ENCODE measurements at regions not wholly inside any gene's neighbourhood (a gene's known extent, or its start where the extent isn't known, plus 50 kb on each side); places are given as distances from the start of the nearest gene placed in this dataset.
"Not testable (repeated sequence)": the region's sequence is repeated elsewhere in the genome, so short reads cannot be mapped to it uniquely, and the experiment has no call there.

DNA sequence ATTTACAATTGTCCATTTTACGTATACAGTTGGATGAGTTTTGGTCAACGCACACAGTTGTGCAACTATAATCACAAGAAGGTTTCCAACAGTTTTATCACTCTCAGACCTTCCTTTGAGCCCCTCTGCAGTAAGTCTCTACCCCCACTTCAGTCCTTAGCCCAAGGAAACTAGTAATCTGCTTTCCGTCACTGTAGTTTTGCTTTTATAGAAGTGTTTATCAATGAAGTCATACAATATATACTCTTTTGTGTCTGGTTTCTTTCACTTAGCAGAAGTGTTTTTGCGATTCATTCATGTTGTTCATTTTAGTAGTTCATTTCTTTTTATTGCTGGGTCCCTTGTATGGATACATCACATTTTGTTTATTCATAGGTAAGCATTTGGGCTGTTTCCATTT, 92.9 kb upstream of the PIP4K2A start:
- DNase-seq (ENCODE audit: insufficient read length, low spot score) (no peak), FAIRE-seq (no peak)
- no peak for TF ChIP-seq POLR2A (IDR thresholded peaks at IDR 0.05; ENCODE audit: low read depth, low read length)

DNA sequence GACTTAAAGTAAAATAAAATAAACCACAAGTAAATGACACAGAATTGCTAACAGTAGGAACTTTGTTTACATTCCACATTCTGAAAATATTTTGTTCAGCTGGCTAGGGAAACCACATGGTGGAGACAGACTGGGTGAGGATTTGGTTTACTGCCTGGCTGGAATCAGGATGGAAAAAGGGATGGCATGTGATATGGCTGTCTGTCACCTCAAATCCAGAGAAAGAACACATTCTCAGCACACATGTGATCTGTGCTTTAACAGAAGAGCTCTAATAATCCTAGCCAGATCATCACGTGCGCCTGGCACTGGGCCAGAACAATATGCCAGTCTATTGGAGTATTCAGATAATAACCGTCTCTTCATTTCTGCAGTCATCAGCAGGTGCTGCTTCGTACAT, 90.9 kb upstream of the PIP4K2A start:
- DNase-seq (ENCODE audit: insufficient read length, low spot score) (no peak), FAIRE-seq (peak; percentile 84)
- TF ChIP-seq POLR2A (IDR thresholded peaks at IDR 0.05; ENCODE audit: low read depth, low read length) = no peak

DNA sequence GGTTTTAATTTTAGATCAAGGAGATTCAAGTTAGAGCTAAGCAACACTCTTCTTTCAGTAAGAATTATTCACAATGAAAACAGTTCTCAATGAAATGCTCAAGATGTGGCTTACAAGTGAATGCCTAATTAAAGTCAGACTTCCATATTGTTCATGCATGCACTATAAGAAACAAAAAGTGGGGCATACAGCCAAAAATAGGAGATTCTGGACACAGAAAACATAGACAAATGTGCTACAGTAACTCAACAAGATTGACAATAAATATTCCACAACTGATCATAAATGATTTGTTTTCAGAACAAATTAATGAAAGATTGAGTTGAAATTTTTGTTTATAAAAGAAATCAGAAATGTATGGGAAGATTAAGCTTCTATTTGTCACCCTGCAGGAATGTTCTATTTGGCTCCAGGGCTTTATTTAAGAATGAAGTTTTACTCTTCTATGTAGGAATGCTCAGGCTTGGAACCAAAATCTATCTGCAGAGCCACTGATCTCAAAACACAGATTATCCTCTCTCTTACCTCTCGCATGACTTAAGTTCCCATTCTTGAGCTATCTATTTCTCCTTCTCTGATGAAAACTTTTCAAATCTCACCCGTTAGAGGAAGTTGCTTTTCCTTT, 89.0 kb upstream of the PIP4K2A start:
- DNase-seq (ENCODE audit: insufficient read length, low spot score) = no peak
- TF ChIP-seq POLR2A (IDR thresholded peaks at IDR 0.05; ENCODE audit: low read depth, low read length) = no peak

DNA sequence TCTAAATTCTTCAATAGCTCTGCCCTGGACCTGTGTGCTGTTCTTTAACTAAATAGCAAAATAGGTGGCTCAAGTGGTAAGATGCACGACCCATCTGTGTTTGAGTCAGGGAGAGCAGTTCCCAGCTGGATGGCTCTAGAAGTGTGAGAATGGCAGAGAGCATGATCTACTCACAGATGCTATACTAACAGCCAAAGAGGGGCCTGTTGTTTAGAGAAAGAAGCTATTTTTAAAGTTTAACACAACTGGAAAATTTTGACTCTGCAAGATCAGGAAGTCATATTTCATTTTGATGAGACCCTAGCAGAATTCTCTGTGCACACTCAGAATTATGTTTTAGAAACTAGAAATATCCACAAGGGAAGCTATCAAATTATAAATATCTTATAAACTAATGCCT, 87.4 kb upstream of the PIP4K2A start:
- TF ChIP-seq POLR2A (IDR thresholded peaks at IDR 0.05; ENCODE audit: low read depth, low read length) = no peak
- DNase-seq (ENCODE audit: insufficient read length, low spot score) (no peak), FAIRE-seq (no peak)

More for the DNA sequence above, 89.0 kb upstream of the PIP4K2A start:
- FAIRE-seq = no peak

DNA sequence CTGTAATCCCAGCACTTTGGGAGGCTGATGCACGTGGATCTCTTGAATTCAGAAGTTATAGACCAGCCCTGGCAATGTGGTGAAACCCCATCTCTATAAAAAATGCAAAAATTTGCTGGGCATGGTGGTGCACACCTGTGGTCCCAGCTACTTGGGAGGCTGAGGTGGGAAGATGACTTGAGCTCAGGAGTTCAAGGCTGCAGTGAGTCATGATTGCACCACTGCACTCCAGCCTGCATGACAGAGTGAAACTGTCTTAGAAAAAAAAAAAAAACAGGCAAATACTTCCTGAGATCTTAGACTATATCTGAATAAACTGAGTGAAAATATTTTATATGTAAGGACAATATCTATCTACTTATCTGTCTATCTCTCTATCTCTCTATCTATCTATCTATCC, 83.4 kb upstream of the PIP4K2A start:
- not testable (repeated sequence) for FAIRE-seq

GRCh38 chr10:22795546-22795945, 81.2 kb upstream of the PIP4K2A start:
- TF ChIP-seq POLR2A (IDR thresholded peaks at IDR 0.05; ENCODE audit: low read depth, low read length) = no peak
- no peak for FAIRE-seq

More for the DNA sequence above, 83.4 kb upstream of the PIP4K2A start:
- not testable (repeated sequence) for DNase-seq (ENCODE audit: insufficient read length, low spot score)

GRCh38 chr10:22792161-22792560, 77.8 kb upstream of the PIP4K2A start:
- TF ChIP-seq POLR2A (IDR thresholded peaks at IDR 0.05; ENCODE audit: low read depth, low read length) = no peak
- DNase-seq (ENCODE audit: insufficient read length, low spot score) (no peak), FAIRE-seq (no peak)

More at GRCh38 chr10:22795546-22795945, 81.2 kb upstream of the PIP4K2A start:
- no peak for DNase-seq (ENCODE audit: insufficient read length, low spot score)

DNA sequence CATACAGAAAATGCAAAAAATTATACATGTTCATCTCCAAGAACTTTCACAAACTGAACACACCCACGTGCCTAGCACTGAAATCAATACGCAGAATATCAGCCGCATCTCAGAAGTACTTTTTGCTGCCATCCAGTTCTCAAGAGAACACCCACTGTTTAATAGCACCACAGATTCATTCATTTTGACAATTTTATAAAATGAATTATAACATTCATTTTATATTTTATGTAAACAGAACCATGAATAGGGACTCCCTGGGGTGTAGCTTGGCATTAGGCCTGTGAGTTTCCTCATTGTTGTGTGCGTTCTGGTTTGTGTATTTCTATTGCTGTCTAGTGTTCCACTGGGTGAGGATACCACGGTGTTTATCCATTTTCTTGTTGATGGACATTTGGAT, 77.3 kb upstream of the PIP4K2A start:
- no peak for TF ChIP-seq POLR2A (IDR thresholded peaks at IDR 0.05; ENCODE audit: low read depth, low read length)
- FAIRE-seq = no peak
- DNase-seq (ENCODE audit: insufficient read length, low spot score) = no peak

- no peak for TF ChIP-seq POLR2A (IDR thresholded peaks at IDR 0.05; ENCODE audit: low read depth, low read length)
- DNase-seq (ENCODE audit: insufficient read length, low spot score) = no peak
- no peak for FAIRE-seq
These were observed 70.3 kb upstream of the PIP4K2A start for GRCh38 chr10:22784668-22785067.

- DNase-seq (ENCODE audit: insufficient read length, low spot score) (no peak), FAIRE-seq (no peak)
- no peak for TF ChIP-seq POLR2A (IDR thresholded peaks at IDR 0.05; ENCODE audit: low read depth, low read length)
These were observed 69.4 kb upstream of the PIP4K2A start for GRCh38 chr10:22783807-22784206.

DNA sequence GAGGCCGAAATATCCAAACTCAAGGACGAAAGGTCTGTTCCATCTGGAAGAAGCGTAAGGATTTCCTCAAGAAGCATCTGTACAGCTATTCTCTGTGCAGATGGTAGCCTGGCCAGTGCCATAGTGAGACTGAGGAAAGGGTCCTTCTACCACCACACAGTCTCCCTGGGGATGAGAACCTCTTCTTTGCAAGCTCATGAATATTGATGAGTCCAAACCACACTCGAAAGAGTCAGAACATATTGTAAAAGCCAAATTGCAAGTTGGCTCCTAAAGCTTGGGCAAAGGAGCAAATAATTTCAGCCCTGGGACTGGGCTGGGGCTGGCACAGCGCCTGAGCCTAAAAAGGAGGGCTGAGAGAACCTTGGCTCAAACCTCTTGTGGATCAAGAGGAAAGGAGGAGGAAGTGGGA, 66.1 kb upstream of the PIP4K2A start:
- DNase-seq (ENCODE audit: insufficient read length, low spot score) = no peak
- no peak for TF ChIP-seq POLR2A (IDR thresholded peaks at IDR 0.05; ENCODE audit: low read depth, low read length)
- FAIRE-seq = no peak

DNA sequence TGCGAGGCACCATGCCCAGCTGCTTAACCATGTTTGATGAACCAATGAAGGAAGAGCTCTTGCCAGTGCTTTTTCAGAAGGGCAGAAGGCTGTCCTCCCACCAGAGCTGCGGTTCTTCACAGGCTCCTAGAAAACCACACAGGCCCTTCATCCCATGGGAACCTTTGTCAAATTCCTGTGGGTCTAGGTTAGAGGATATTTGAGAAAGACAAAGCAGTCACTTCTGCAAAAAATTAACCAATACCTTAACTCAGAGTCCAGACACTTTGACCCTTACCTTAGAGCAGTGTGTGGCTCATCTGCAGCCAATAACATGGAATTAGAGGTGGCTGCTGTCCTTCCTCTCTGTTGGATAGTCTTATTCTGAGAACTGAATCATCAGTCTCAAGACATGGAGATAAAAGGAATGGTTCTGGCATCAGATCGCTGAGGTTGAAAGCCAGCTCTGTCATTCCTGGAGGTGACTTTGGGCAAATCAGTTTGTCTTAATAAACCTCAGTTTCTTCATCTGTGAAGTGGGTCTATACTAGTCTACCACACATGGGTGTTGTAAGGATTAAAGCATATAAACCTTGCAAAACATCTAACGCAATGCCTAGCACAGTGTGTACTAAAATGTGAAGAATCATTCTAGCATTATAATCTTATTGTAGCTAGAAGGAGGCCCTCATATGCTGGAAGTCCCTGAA, 65.1 kb upstream of the PIP4K2A start:
- no peak for DNase-seq (ENCODE audit: insufficient read length, low spot score)
- FAIRE-seq = no peak
- TF ChIP-seq POLR2A (IDR thresholded peaks at IDR 0.05; ENCODE audit: low read depth, low read length) = no peak

GRCh38 chr10:22774102-22774501, 59.7 kb upstream of the PIP4K2A start:
- no peak for DNase-seq (ENCODE audit: insufficient read length, low spot score)
- no peak for TF ChIP-seq POLR2A (IDR thresholded peaks at IDR 0.05; ENCODE audit: low read depth, low read length)
- FAIRE-seq = no peak

DNA sequence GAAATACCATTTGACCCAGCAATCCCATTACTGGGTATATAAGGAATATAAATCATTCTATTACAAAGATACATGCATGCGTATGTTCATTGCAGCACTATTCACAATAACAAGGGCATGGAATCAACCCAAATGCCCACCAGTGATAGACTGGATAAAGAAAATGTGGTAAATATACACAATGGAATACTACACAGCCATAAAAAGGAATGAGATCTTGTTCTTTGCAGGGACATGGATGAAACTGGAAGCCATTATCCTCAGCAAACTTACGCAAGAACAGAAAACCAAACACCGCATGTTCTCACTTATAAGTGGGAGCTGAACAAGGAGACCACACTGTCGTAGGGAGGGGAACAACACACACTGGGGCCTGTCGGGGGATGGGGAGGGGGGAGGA, 57.3 kb upstream of the PIP4K2A start:
- FAIRE-seq; DNase-seq (ENCODE audit: insufficient read length, low spot score): not testable (repeated sequence)

DNA sequence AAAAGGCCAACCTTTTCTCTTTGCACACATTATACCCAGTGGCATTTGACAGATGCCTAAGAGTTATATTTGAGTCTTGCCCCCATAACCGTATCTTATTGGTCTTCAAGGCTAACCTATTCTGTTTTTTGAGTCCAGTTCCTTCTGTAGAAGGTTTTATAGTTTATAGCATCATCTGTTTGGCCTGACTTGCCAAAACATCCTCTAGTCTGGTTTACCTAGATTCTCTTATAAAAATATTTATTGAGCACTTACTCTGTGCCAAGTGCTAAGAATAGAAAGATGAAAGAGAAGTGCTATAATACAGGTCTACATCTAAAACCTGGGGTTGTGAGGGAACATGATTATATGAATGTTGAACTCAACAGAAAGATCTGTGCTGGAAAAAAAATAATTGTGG, 55.9 kb upstream of the PIP4K2A start:
- TF ChIP-seq POLR2A (IDR thresholded peaks at IDR 0.05; ENCODE audit: low read depth, low read length) = no peak
- FAIRE-seq (no peak), DNase-seq (ENCODE audit: insufficient read length, low spot score) (no peak)

Measured in H54 (cell line).